ENCODE measurements at regions not wholly inside any gene's neighbourhood (a gene's known extent, or its start where the extent isn't known, plus 50 kb on each side); places are given as distances from the start of the nearest gene placed in this dataset.

- TF ChIP-seq, protein P1, sequence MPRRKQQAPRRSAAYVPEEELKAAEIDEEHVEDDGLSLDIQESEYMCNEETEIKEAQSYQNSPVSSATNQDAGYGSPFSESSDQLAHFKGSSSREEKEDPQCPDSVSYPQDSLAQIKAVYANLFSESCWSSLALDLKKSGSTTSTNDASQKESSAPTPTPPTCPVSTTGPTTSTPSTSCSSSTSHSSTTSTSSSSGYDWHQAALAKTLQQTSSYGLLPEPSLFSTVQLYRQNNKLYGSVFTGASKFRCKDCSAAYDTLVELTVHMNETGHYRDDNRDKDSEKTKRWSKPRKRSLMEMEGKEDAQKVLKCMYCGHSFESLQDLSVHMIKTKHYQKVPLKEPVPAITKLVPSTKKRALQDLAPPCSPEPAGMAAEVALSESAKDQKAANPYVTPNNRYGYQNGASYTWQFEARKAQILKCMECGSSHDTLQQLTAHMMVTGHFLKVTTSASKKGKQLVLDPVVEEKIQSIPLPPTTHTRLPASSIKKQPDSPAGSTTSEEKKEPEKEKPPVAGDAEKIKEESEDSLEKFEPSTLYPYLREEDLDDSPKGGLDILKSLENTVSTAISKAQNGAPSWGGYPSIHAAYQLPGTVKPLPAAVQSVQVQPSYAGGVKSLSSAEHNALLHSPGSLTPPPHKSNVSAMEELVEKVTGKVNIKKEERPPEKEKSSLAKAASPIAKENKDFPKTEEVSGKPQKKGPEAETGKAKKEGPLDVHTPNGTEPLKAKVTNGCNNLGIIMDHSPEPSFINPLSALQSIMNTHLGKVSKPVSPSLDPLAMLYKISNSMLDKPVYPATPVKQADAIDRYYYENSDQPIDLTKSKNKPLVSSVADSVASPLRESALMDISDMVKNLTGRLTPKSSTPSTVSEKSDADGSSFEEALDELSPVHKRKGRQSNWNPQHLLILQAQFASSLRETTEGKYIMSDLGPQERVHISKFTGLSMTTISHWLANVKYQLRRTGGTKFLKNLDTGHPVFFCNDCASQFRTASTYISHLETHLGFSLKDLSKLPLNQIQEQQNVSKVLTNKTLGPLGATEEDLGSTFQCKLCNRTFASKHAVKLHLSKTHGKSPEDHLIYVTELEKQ (tag by site-specific recombination; IDR thresholded peaks at IDR 0.05; ENCODE audit: borderline replicate concordance), result no peak
- TF ChIP-seq ZNF140 (tag by site-specific recombination; IDR thresholded peaks at IDR 0.05), result no peak
Measured at GRCh38 chr13:82717249-82717648, 1165.0 kb downstream of the SLITRK1 start (continued).

DNA sequence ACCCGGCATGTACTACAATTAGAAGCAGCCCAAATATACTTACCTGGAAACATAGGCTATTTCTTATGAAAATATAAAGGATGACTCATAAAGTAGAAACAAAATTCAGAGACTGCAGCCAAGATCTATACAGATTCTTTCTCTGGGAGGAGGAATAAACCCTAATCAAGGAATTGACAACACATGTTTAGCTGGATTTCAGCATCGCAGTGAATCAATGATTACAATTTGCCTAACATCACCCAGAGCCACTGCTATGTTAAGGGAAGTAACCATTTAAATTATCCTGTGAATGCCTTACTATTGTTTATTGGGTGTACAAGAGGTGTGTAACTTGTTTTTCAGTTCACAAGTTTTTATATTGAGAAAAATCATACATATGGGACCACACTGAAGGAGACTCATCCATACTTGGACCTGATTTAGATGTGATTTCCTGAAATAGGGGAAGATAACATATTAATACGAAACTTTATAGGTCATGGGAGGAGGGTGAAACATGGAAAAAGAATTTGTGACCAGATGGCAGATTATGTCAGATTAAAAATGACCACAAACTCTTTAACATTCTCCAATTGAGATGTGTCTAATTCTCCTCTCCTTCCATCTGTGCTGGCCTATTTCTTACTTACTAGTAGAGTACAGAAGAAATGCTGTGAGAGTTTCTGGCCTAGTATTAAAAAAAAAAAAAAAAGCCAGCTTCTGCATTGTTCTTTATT is 1168.4 kb downstream of the SLITRK1 start:
- ChIA-PET CTCF (interaction anchor here (0.6 kb wide), 2 partner anchors 101 to 391 kb away, joined by 3 read pairs; no protein-coding TSS in a partner anchor), POLR2A (no interaction called here)
- no peak for TF ChIP-seq IKZF3 (tag by site-specific recombination; IDR thresholded peaks at IDR 0.05)
- no peak for TF ChIP-seq ZNF658 (tag by site-specific recombination; IDR thresholded peaks at IDR 0.05)
- TF ChIP-seq ZNF146 (tag by site-specific recombination; IDR thresholded peaks at IDR 0.05), result no peak
- no peak for TF ChIP-seq ZNF280D (tag by site-specific recombination; IDR thresholded peaks at IDR 0.05)
- TF ChIP-seq ZNF221 (tag by site-specific recombination; IDR thresholded peaks at IDR 0.05; ENCODE audit: borderline replicate concordance), result no peak
- Histone ChIP-seq H3K4me1 (ENCODE audit: control insufficient read depth, insufficient read depth, low read length) (no peaks in the 10 kb centered on the region), H3K36me3 (ENCODE audit: control insufficient read depth in 2 of 2, insufficient read depth in 1 of 2, low read length in 2 of 2) (no peaks in the 10 kb centered on the region), H3K27ac (ENCODE audit: extremely low read depth, low read depth, low read length) (no peak overlapping the region), H3K4me3 (ENCODE audit: low read depth, low read length) (no peak overlapping the region), H3K9me3 (ENCODE audit: control insufficient read depth, insufficient read depth, low read depth, low read length) (no peaks in the 10 kb centered on the region)

- H3K4me3 ChIP-seq (ENCODE audit: low read depth, low read length), result no peak overlapping the region
- no peak overlapping the region for H3K27ac ChIP-seq (ENCODE audit: extremely low read depth, low read depth, low read length)
- ChIA-PET POLR2A (no interaction called here), CTCF (no interaction called here)
- H3K9me3 ChIP-seq (ENCODE audit: control insufficient read depth, insufficient read depth, low read depth, low read length), result no peaks in the 10 kb centered on the region
- no peak for TF ChIP-seq ZNF658 (tag by site-specific recombination; IDR thresholded peaks at IDR 0.05)
- TF ChIP-seq REPIN1 (tag by site-specific recombination; IDR thresholded peaks at IDR 0.05; ENCODE audit: low read depth), result no peak
- TF ChIP-seq ZNF335 (tag by site-specific recombination; conservative IDR thresholded peaks at IDR 0.05), result no peak
- no peak for TF ChIP-seq ZSCAN5A (tag by site-specific recombination; IDR thresholded peaks at IDR 0.05)
- TF ChIP-seq ZNF239 (tag by site-specific recombination; IDR thresholded peaks at IDR 0.05), result no peak
- TF ChIP-seq ZNF121 (tag by site-specific recombination; IDR thresholded peaks at IDR 0.05), result no peak
- TF ChIP-seq ZNF626 (tag by site-specific recombination; IDR thresholded peaks at IDR 0.05), result no peak
- no peak for TF ChIP-seq ZNF23 (tag by site-specific recombination; IDR thresholded peaks at IDR 0.05; ENCODE audit: borderline replicate concordance)
- no peak for TF ChIP-seq GLIS2 (tag by site-specific recombination; IDR thresholded peaks at IDR 0.05)
- TF ChIP-seq ZNF521 (tag by site-specific recombination; IDR thresholded peaks at IDR 0.05), result no peak
- TF ChIP-seq ZNF610 (tag by site-specific recombination; IDR thresholded peaks at IDR 0.05; ENCODE audit: borderline replicate concordance), result no peak
- H3K36me3 ChIP-seq (ENCODE audit: control insufficient read depth in 2 of 2, insufficient read depth in 1 of 2, low read length in 2 of 2), result no peaks in the 10 kb centered on the region
- no peaks in the 10 kb centered on the region for H3K4me1 ChIP-seq (ENCODE audit: control insufficient read depth, insufficient read depth, low read length)
Measured at GRCh38 chr13:82702513-82702912, 1179.8 kb downstream of the SLITRK1 start.
